ENCODE measurements at regions not wholly inside any gene's neighbourhood (a gene's known extent, or its start where the extent isn't known, plus 50 kb on each side); places are given as distances from the start of the nearest gene placed in this dataset.

- no CpG with 5 or more reads among the region's 2 CpGs for WGBS (ENCODE audit: insufficient coverage)
- no peaks in the 10 kb centered on the region for H3K4me1 ChIP-seq (ENCODE audit: control insufficient read depth in 1 of 2, extremely low read depth in 1 of 2, insufficient read depth in 2 of 2, low read length in 2 of 2)
These were observed 1323.1 kb downstream of the PCDH7 start for GRCh38 chr4:32043248-32043633.

GRCh38 chr4:32061916-32062315 is 1341.7 kb downstream of the PCDH7 start:
- H3K27me3 ChIP-seq (replicated peaks in 1 of 2; ENCODE audit: control insufficient read depth in 2 of 2, extremely low read depth in 1 of 2, insufficient read depth in 2 of 2, low read length in 1 of 2): no peaks in the 10 kb centered on the region
- H3K9me3 Mint-ChIP-seq: peaks cover 9 to 19% (median 15%) of the 10 kb centered on the region in 3 donors
- no CpG with 5 or more reads among the region's 2 CpGs for WGBS (ENCODE audit: insufficient coverage)

More at GRCh38 chr4:32043248-32043633, 1323.1 kb downstream of the PCDH7 start:
- H3K27me3 Mint-ChIP-seq: no peaks in the 10 kb centered on the region
- no peaks in the 10 kb centered on the region for H3K36me3 Mint-ChIP-seq
- DNase-seq: no peak
- H3K4me3 ChIP-seq (ENCODE audit: control insufficient read depth in 1 of 2, extremely low read depth in 1 of 2, low read length in 1 of 2): no peak overlapping the region
- H3K4me1 Mint-ChIP-seq: no peaks in the 10 kb centered on the region
- POLR2A ChIA-PET: interaction anchor here in 1 of 2 donors (0.5 kb wide), 1 partner anchor 815 kb away, joined by 4 read pairs; no protein-coding TSS in a partner anchor
- CTCF ChIA-PET: no interaction called here
- H3K36me3 ChIP-seq (ENCODE audit: control insufficient read depth in 2 of 2, extremely low read depth in 1 of 2, insufficient read depth in 1 of 2, low read length in 1 of 2): no peaks in the 10 kb centered on the region
- H3K4me3 Mint-ChIP-seq: no peak overlapping the region
- peaks cover 9 to 25% (median 16%) of the 10 kb centered on the region in 3 donors for H3K9me3 Mint-ChIP-seq
- ATAC-seq (replicated peaks in 1 of 4): no peak
- H3K27me3 ChIP-seq (replicated peaks in 1 of 2; ENCODE audit: control insufficient read depth in 2 of 2, extremely low read depth in 1 of 2, insufficient read depth in 2 of 2, low read length in 1 of 2): no peaks in the 10 kb centered on the region
- peaks cover 1% of the 10 kb centered on the region for H3K9me3 ChIP-seq
- no peak overlapping the region for H3K27ac ChIP-seq (ENCODE audit: low read length)
- H3K27ac Mint-ChIP-seq: no peak overlapping the region

GRCh38 chr4:32073542-32073941 is 1353.4 kb downstream of the PCDH7 start:
- no peak overlapping the region for H3K27ac Mint-ChIP-seq
- H3K27me3 Mint-ChIP-seq: no peaks in the 10 kb centered on the region
- ATAC-seq (replicated peaks in 1 of 4) (no peak), DNase-seq (no peak)
- H3K36me3 Mint-ChIP-seq: no peaks in the 10 kb centered on the region
- POLR2A ChIA-PET: no interaction called here
- CTCF ChIA-PET: no interaction called here
- Histone ChIP-seq H3K4me1 (ENCODE audit: control insufficient read depth in 1 of 2, extremely low read depth in 1 of 2, insufficient read depth in 2 of 2, low read length in 2 of 2) (no peaks in the 10 kb centered on the region), H3K9me3 (no peaks in the 10 kb centered on the region), H3K27ac (ENCODE audit: low read length) (no peak overlapping the region), H3K36me3 (ENCODE audit: control insufficient read depth in 2 of 2, extremely low read depth in 1 of 2, insufficient read depth in 1 of 2, low read length in 1 of 2) (no peaks in the 10 kb centered on the region), H3K4me3 (ENCODE audit: control insufficient read depth in 1 of 2, extremely low read depth in 1 of 2, low read length in 1 of 2) (no peak overlapping the region), H3K27me3 (replicated peaks in 1 of 2; ENCODE audit: control insufficient read depth in 2 of 2, extremely low read depth in 1 of 2, insufficient read depth in 2 of 2, low read length in 1 of 2) (no peaks in the 10 kb centered on the region)
- no peak overlapping the region for H3K4me3 Mint-ChIP-seq
- no peaks in the 10 kb centered on the region for H3K4me1 Mint-ChIP-seq
- peaks cover 9 to 18% (median 17%) of the 10 kb centered on the region in 3 donors for H3K9me3 Mint-ChIP-seq
- no CpG with 5 or more reads among the region's 2 CpGs for WGBS (ENCODE audit: insufficient coverage)

More at GRCh38 chr4:32061916-32062315, 1341.7 kb downstream of the PCDH7 start:
- no peak for ATAC-seq (replicated peaks in 1 of 4)
- no peak overlapping the region for H3K4me3 ChIP-seq (ENCODE audit: control insufficient read depth in 1 of 2, extremely low read depth in 1 of 2, low read length in 1 of 2)
- Mint-ChIP-seq H3K27me3 (no peaks in the 10 kb centered on the region), H3K4me1 (no peaks in the 10 kb centered on the region), H3K4me3 (no peak overlapping the region), H3K27ac (no peak overlapping the region), H3K36me3 (no peaks in the 10 kb centered on the region)
- H3K4me1 ChIP-seq (ENCODE audit: control insufficient read depth in 1 of 2, extremely low read depth in 1 of 2, insufficient read depth in 2 of 2, low read length in 2 of 2): no peaks in the 10 kb centered on the region
- DNase-seq: no peak
- POLR2A ChIA-PET: no interaction called here
- no peak overlapping the region for H3K27ac ChIP-seq (ENCODE audit: low read length)
- no peaks in the 10 kb centered on the region for H3K36me3 ChIP-seq (ENCODE audit: control insufficient read depth in 2 of 2, extremely low read depth in 1 of 2, insufficient read depth in 1 of 2, low read length in 1 of 2)
- CTCF ChIA-PET: no interaction called here
- H3K9me3 ChIP-seq: peaks cover 3% of the 10 kb centered on the region

- no peak overlapping the region for H3K27ac ChIP-seq (ENCODE audit: low read length)
- no peaks in the 10 kb centered on the region for H3K36me3 ChIP-seq (ENCODE audit: control insufficient read depth in 2 of 2, extremely low read depth in 1 of 2, insufficient read depth in 1 of 2, low read length in 1 of 2)
- no peak overlapping the region for H3K4me3 ChIP-seq (ENCODE audit: control insufficient read depth in 1 of 2, extremely low read depth in 1 of 2, low read length in 1 of 2)
- H3K36me3 Mint-ChIP-seq: no peaks in the 10 kb centered on the region
- peaks cover 0 to 13% (median 5%) of the 10 kb centered on the region in 3 donors for H3K9me3 Mint-ChIP-seq
- no peaks in the 10 kb centered on the region for H3K4me1 Mint-ChIP-seq
- no peaks in the 10 kb centered on the region for H3K4me1 ChIP-seq (ENCODE audit: control insufficient read depth in 1 of 2, extremely low read depth in 1 of 2, insufficient read depth in 2 of 2, low read length in 2 of 2)
- H3K9me3 ChIP-seq: no peaks in the 10 kb centered on the region
- CTCF ChIA-PET: no interaction called here
- H3K27me3 Mint-ChIP-seq: no peaks in the 10 kb centered on the region
- ATAC-seq (replicated peaks in 1 of 4) (no peak), DNase-seq (no peak)
- WGBS (ENCODE audit: insufficient coverage): 0% methylated on average over 1 of the region's 2 CpGs
- H3K27me3 ChIP-seq (replicated peaks in 1 of 2; ENCODE audit: control insufficient read depth in 2 of 2, extremely low read depth in 1 of 2, insufficient read depth in 2 of 2, low read length in 1 of 2): no peaks in the 10 kb centered on the region
- H3K4me3 Mint-ChIP-seq: no peak overlapping the region
- no peak overlapping the region for H3K27ac Mint-ChIP-seq
- POLR2A ChIA-PET: no interaction called here
These were observed 1367.0 kb downstream of the PCDH7 start for GRCh38 chr4:32087211-32087610.

- no peaks in the 10 kb centered on the region for H3K27me3 Mint-ChIP-seq
- no peak for ATAC-seq (replicated peaks in 1 of 4)
- no peaks in the 10 kb centered on the region for H3K27me3 ChIP-seq (replicated peaks in 1 of 2; ENCODE audit: control insufficient read depth in 2 of 2, extremely low read depth in 1 of 2, insufficient read depth in 2 of 2, low read length in 1 of 2)
- H3K4me3 Mint-ChIP-seq: no peak overlapping the region
- H3K4me1 ChIP-seq (ENCODE audit: control insufficient read depth in 1 of 2, extremely low read depth in 1 of 2, insufficient read depth in 2 of 2, low read length in 2 of 2): no peaks in the 10 kb centered on the region
- DNase-seq: no peak
- ChIA-PET POLR2A (no interaction called here), CTCF (interaction anchor here in 1 of 2 donors (0.6 kb wide), 1 partner anchor 9 kb away, joined by 3 read pairs; no protein-coding TSS in a partner anchor)
- H3K27ac Mint-ChIP-seq: no peak overlapping the region
- no peaks in the 10 kb centered on the region for H3K9me3 ChIP-seq
- no peaks in the 10 kb centered on the region for H3K36me3 Mint-ChIP-seq
- no peak overlapping the region for H3K27ac ChIP-seq (ENCODE audit: low read length)
- H3K36me3 ChIP-seq (ENCODE audit: control insufficient read depth in 2 of 2, extremely low read depth in 1 of 2, insufficient read depth in 1 of 2, low read length in 1 of 2): no peaks in the 10 kb centered on the region
- WGBS (ENCODE audit: insufficient coverage): no CpG with 5 or more reads among the region's 2 CpGs
- peaks cover 6 to 16% (median 14%) of the 10 kb centered on the region in 3 donors for H3K9me3 Mint-ChIP-seq
- no peaks in the 10 kb centered on the region for H3K4me1 Mint-ChIP-seq
- no peak overlapping the region for H3K4me3 ChIP-seq (ENCODE audit: control insufficient read depth in 1 of 2, extremely low read depth in 1 of 2, low read length in 1 of 2)
These were observed 1374.8 kb downstream of the PCDH7 start for GRCh38 chr4:32094987-32095386.

- ChIA-PET CTCF (no interaction called here), POLR2A (no interaction called here)
- Histone ChIP-seq H3K36me3 (ENCODE audit: control insufficient read depth in 2 of 2, extremely low read depth in 1 of 2, insufficient read depth in 1 of 2, low read length in 1 of 2) (no peaks in the 10 kb centered on the region), H3K27ac (ENCODE audit: low read length) (no peak overlapping the region), H3K4me1 (ENCODE audit: control insufficient read depth in 1 of 2, extremely low read depth in 1 of 2, insufficient read depth in 2 of 2, low read length in 2 of 2) (no peaks in the 10 kb centered on the region), H3K4me3 (ENCODE audit: control insufficient read depth in 1 of 2, extremely low read depth in 1 of 2, low read length in 1 of 2) (no peak overlapping the region), H3K27me3 (replicated peaks in 1 of 2; ENCODE audit: control insufficient read depth in 2 of 2, extremely low read depth in 1 of 2, insufficient read depth in 2 of 2, low read length in 1 of 2) (no peaks in the 10 kb centered on the region), H3K9me3 (no peaks in the 10 kb centered on the region)
- Mint-ChIP-seq H3K36me3 (no peaks in the 10 kb centered on the region), H3K4me3 (no peak overlapping the region), H3K9me3 (peaks cover 7 to 11% (median 7%) of the 10 kb centered on the region in 3 donors), H3K4me1 (no peaks in the 10 kb centered on the region), H3K27me3 (no peaks in the 10 kb centered on the region), H3K27ac (no peak overlapping the region)
- no peak for DNase-seq
- WGBS (ENCODE audit: insufficient coverage): no CpG with 5 or more reads among the region's 1 CpG
- no peak for ATAC-seq (replicated peaks in 1 of 4)
These were observed 1382.7 kb downstream of the PCDH7 start for GRCh38 chr4:32102896-32103295.

- no peaks in the 10 kb centered on the region for H3K4me1 ChIP-seq (ENCODE audit: control insufficient read depth in 1 of 2, extremely low read depth in 1 of 2, insufficient read depth in 2 of 2, low read length in 2 of 2)
- Mint-ChIP-seq H3K4me1 (no peaks in the 10 kb centered on the region), H3K9me3 (peaks cover 9 to 19% (median 15%) of the 10 kb centered on the region in 3 donors), H3K4me3 (no peak overlapping the region), H3K27ac (no peak overlapping the region), H3K36me3 (no peaks in the 10 kb centered on the region), H3K27me3 (no peaks in the 10 kb centered on the region)
- no peaks in the 10 kb centered on the region for H3K36me3 ChIP-seq (ENCODE audit: control insufficient read depth in 2 of 2, extremely low read depth in 1 of 2, insufficient read depth in 1 of 2, low read length in 1 of 2)
- H3K27ac ChIP-seq (ENCODE audit: low read length): no peak overlapping the region
- ChIA-PET CTCF (no interaction called here), POLR2A (no interaction called here)
- DNase-seq (no peak), ATAC-seq (replicated peaks in 1 of 4) (no peak)
- H3K27me3 ChIP-seq (replicated peaks in 1 of 2; ENCODE audit: control insufficient read depth in 2 of 2, extremely low read depth in 1 of 2, insufficient read depth in 2 of 2, low read length in 1 of 2): no peaks in the 10 kb centered on the region
- no CpG with 5 or more reads among the region's 3 CpGs for WGBS (ENCODE audit: insufficient coverage)
- H3K4me3 ChIP-seq (ENCODE audit: control insufficient read depth in 1 of 2, extremely low read depth in 1 of 2, low read length in 1 of 2): no peak overlapping the region
- H3K9me3 ChIP-seq: no peaks in the 10 kb centered on the region
These were observed 1386.6 kb downstream of the PCDH7 start for GRCh38 chr4:32106767-32107166.
